ENCODE measurements at regions not wholly inside any gene's neighbourhood (a gene's known extent, or its start where the extent isn't known, plus 50 kb on each side); places are given as distances from the start of the nearest gene placed in this dataset.

- H3K4me3 ChIP-seq, result no peak overlapping the region
- no peaks in the 10 kb centered on the region for H3K27me3 ChIP-seq
- intact Hi-C loops (cut with DNase I), result no loop called here
- ATAC-seq (no peak), DNase-seq (no peak)
- no peaks in the 10 kb centered on the region for H3K36me3 ChIP-seq
- TF ChIP-seq CTCF (IDR thresholded peaks at IDR 0.05), result no peak
- H3K9me3 ChIP-seq, result peaks cover 0 to 24% of the 10 kb centered on the region in 2 donors
- H3K27ac ChIP-seq, result no peak overlapping the region
- H3K4me1 ChIP-seq, result no peaks in the 10 kb centered on the region
Measured at GRCh38 chr5:38739011-38739704, 106.7 kb upstream of the OSMR start.

- Histone ChIP-seq H3K9me3 (peaks cover 0 to 28% of the 10 kb centered on the region in 2 donors), H3K36me3 (no peaks in the 10 kb centered on the region), H3K4me3 (no peak overlapping the region), H3K27me3 (no peaks in the 10 kb centered on the region), H3K4me1 (no peaks in the 10 kb centered on the region), H3K27ac (no peak overlapping the region)
- ATAC-seq (no peak), DNase-seq (no peak)
- no peak for TF ChIP-seq CTCF (IDR thresholded peaks at IDR 0.05)
- intact Hi-C loops (cut with DNase I), result no loop called here
Measured at GRCh38 chr5:38739705-38740045, 106.1 kb upstream of the OSMR start.

- TF ChIP-seq CTCF (IDR thresholded peaks at IDR 0.05), result no peak
- peaks cover 0 to 28% of the 10 kb centered on the region in 2 donors for H3K9me3 ChIP-seq
- DNase-seq (no peak), ATAC-seq (no peak)
- H3K27ac ChIP-seq, result no peak overlapping the region
- intact Hi-C loops (cut with DNase I), result no loop called here
- no peaks in the 10 kb centered on the region for H3K36me3 ChIP-seq
- no peaks in the 10 kb centered on the region for H3K4me1 ChIP-seq
- H3K27me3 ChIP-seq, result no peaks in the 10 kb centered on the region
- H3K4me3 ChIP-seq, result no peak overlapping the region
Measured at GRCh38 chr5:38742821-38743220, 103.0 kb upstream of the OSMR start.

GRCh38 chr5:38743562-38743961, 102.2 kb upstream of the OSMR start:
- DNase-seq, result no peak
- ATAC-seq, result no peak

More at GRCh38 chr5:38743562-38743961, 102.2 kb upstream of the OSMR start:
- H3K9me3 ChIP-seq, result peaks cover 0 to 28% of the 10 kb centered on the region in 2 donors
- no peaks in the 10 kb centered on the region for H3K4me1 ChIP-seq
- H3K36me3 ChIP-seq, result no peaks in the 10 kb centered on the region
- no peaks in the 10 kb centered on the region for H3K27me3 ChIP-seq
- intact Hi-C loops (cut with DNase I), result no loop called here
- TF ChIP-seq CTCF (IDR thresholded peaks at IDR 0.05), result no peak
- no peak overlapping the region for H3K27ac ChIP-seq
- H3K4me3 ChIP-seq, result no peak overlapping the region
